Common myeloid progenitor, CD34-positive (primary cell): ENCODE measurements at regions not wholly inside any gene's neighbourhood (a gene's known extent, or its start where the extent isn't known, plus 50 kb on each side); places are given as distances from the start of the nearest gene placed in this dataset.
"Not testable (repeated sequence)": the region's sequence is repeated elsewhere in the genome, so short reads cannot be mapped to it uniquely, and the experiment has no call there.

ENCODE experiments used
- CTCF ChIA-PET: fragments of 350-600 bp; sonication (Branson Sonifier 250); formaldehyde crosslinking; loops from one replicate; lab custom pipeline; 2021; ENCODE audit warnings: antibody characterized with exemption; lab: Charles Lee
- POLR2A ChIA-PET: fragments of 350-600 bp; sonication (Branson Sonifier 250); formaldehyde crosslinking; loops from one replicate; lab custom pipeline; 2021; ENCODE audit warnings: antibody characterized with exemption; lab: Charles Lee
- DNase-seq, 3 donors: peaks; one replicate each; pipeline versions ENCODE4 v3.0.0 to v3.0.0-alpha.2; 2013
- H3K27ac ChIP-seq, 2 experiments: 1 replicate in 1 of 2; 2 replicates in 1 of 2; pipeline ENCODE4 v1.7.0; 2013; ENCODE audit warnings: inconsistent platforms in 2 of 2, low read length in 2 of 2, mild to moderate bottlenecking in 2 of 2, low read depth in 1 of 2, moderate library complexity in 1 of 2; ENCODE audit not compliant: severe bottlenecking in 2 of 2, insufficient read depth in 1 of 2, poor library complexity in 1 of 2
- H3K27me3 ChIP-seq, 5 experiments: replicated peaks in 2 of 5; 1 replicate in 3 of 5; 2 replicates in 2 of 5; pipeline versions ENCODE4 v1.6.1 to v1.7.0; 2013; ENCODE audit warnings: low read length in 4 of 5, mild to moderate bottlenecking in 2 of 5, moderate library complexity in 2 of 5, inconsistent platforms in 1 of 5; ENCODE audit not compliant: insufficient read depth in 5 of 5, control insufficient read depth in 4 of 5
- H3K36me3 ChIP-seq, 4 experiments: 1 replicate in 2 of 4; 2 replicates in 2 of 4; pipeline versions ENCODE4 v1.6.1 to v1.7.0; 2013; ENCODE audit warnings: low read length in 3 of 4, control low read depth in 1 of 4, mild to moderate bottlenecking in 1 of 4; ENCODE audit not compliant: control insufficient read depth in 4 of 4, insufficient read depth in 4 of 4
- H3K4me1 ChIP-seq, 4 experiments: 1 replicate in 3 of 4; 2 replicates in 1 of 4; pipeline versions ENCODE4 v1.6.1 to v1.7.1; 2013; ENCODE audit warnings: low read length in 3 of 4, mild to moderate bottlenecking in 3 of 4, control low read depth in 1 of 4, inconsistent platforms in 1 of 4, moderate library complexity in 1 of 4; ENCODE audit not compliant: control insufficient read depth in 4 of 4, insufficient read depth in 4 of 4; ENCODE audit errors: control extremely low read depth in 1 of 4
- H3K4me3 ChIP-seq, 7 experiments: 1 replicate in 4 of 7; 2 replicates in 3 of 7; pipeline versions ENCODE4 v1.5.1 to v1.7.0; 2013; ENCODE audit warnings: mild to moderate bottlenecking in 7 of 7, low read length in 6 of 7, moderate library complexity in 6 of 7, inconsistent platforms in 2 of 7, low read depth in 2 of 7, control low read depth in 1 of 7; ENCODE audit not compliant: insufficient read depth in 4 of 7, control insufficient read depth in 1 of 7; ENCODE audit errors: extremely low read depth in 1 of 7
- H3K9me3 ChIP-seq, 5 experiments: 1 replicate in 4 of 5; 2 replicates in 1 of 5; pipeline versions ENCODE4 v1.6.1 to v1.7.1; 2013; ENCODE audit warnings: low read length in 4 of 5, mild to moderate bottlenecking in 2 of 5, inconsistent platforms in 1 of 5, low read depth in 1 of 5, moderate library complexity in 1 of 5; ENCODE audit not compliant: control insufficient read depth in 4 of 5, insufficient read depth in 2 of 5; ENCODE audit errors: control extremely low read depth in 1 of 5
- WGBS: methylation state at CpG from one replicate; pipeline ENCODE4 v1.1.5; 2013; ENCODE audit not compliant: insufficient coverage; 5-methylcytosine and 5-hydroxymethylcytosine counted together

DNA sequence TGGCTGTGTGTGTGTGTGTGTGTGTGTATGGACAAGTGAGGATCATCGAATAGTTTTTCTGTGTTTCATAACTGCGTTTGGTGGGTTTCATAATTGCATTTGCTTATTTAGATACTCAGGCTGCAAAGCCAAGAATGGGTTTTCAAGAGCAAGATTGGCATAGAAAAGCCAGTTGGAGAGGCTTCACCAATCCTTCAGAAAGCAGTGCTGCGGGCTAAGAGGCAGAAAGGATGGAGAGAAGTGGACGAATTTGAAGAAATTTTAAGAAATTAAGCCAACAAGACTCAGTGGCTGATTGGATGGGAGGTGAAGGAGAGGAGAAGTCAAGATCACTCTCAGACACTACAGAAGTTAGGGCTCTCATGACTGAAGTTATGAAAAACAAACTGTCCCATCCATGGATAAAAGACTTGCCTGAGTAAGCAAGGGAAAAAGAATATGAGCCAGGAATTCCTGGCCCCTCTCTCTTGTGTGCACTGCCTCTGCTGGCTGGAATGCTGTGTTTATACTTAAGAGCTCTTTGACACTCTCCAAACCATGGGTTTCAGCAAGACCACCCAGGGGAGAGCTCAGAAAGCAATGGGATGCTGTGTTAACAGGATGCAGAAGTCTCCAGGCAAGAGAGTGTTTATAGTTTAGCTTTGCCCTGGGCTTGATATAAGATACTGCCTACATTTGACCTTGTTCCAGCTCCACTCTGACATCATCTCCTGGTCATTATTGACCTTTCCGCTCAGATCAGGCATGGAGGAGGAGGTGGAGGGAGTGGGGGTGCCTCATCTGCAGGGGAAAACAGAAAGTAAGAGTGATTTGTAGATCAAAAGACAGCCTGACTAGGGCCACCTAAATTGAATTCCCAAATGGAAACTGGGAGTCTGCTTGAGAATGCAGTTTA lies 232.0 kb upstream of the PLXNA2 start:
- Histone ChIP-seq H3K4me3 (no peak overlapping the region), H3K9me3 (no peaks in the 10 kb centered on the region), H3K36me3 (no peaks in the 10 kb centered on the region), H3K27ac (no peak overlapping the region), H3K27me3 (peaks cover 0 to 2% (median 0%) of the 10 kb centered on the region in 5 experiments), H3K4me1 (no peaks in the 10 kb centered on the region)
- POLR2A ChIA-PET, result no interaction called here
- CTCF ChIA-PET, result no interaction called here
- 89% methylated on average over 3 of the region's 5 CpGs for WGBS
- DNase-seq, result no peak

DNA sequence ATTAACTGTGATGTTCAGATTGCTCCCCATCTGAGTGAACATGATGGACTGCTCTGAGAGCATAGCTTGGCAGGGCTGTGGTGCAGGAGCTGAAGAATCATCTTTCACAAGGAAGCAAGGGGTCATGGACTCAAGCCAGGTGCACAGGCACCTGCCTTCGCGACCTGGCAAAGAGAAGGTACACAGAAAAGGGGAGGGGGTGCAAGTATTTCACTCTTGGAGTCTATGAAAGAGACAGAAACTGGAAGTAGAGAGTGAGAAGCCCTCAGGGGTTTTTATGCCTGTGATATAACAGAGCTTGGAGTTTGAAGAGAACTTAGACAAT lies 232.6 kb upstream of the PLXNA2 start:
- Histone ChIP-seq H3K36me3 (no peaks in the 10 kb centered on the region), H3K27ac (no peak overlapping the region), H3K9me3 (no peaks in the 10 kb centered on the region), H3K27me3 (peaks cover 0 to 2% (median 0%) of the 10 kb centered on the region in 5 experiments), H3K4me3 (no peak overlapping the region), H3K4me1 (no peaks in the 10 kb centered on the region)
- WGBS, result 93% methylated on average over 2 of the region's 2 CpGs
- ChIA-PET POLR2A (no interaction called here), CTCF (no interaction called here)
- no peak for DNase-seq

DNA sequence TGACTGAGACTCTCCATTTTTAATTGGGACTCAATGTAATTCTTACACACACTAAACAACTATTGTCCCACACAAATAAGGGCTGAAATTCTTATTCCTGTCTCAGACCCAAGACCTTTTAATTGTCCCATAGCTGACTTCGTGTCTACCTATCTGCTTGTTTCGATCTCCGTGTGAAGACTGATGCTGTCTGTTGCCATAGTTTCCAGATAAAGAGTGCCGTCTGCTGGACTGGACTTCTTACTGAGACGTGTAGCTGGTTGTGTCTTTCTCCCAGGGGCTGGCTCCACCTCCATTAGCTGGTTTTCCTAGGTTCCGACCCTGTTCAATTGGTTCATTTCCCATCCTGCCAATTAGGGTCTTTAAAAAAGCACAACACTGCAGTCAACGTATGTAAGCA lies 235.3 kb upstream of the PLXNA2 start:
- Histone ChIP-seq H3K27ac (no peak overlapping the region), H3K36me3 (no peaks in the 10 kb centered on the region), H3K4me1 (no peaks in the 10 kb centered on the region), H3K9me3 (no peaks in the 10 kb centered on the region), H3K27me3 (peaks cover 0 to 4% (median 0%) of the 10 kb centered on the region in 5 experiments), H3K4me3 (no peak overlapping the region)
- CTCF ChIA-PET, result interaction anchor here (0.8 kb wide), 1 partner anchor 17 kb away, joined by 3 read pairs; no protein-coding TSS in a partner anchor
- 96% methylated on average over 6 of the region's 7 CpGs for WGBS
- no peak for DNase-seq
- POLR2A ChIA-PET, result no interaction called here

DNA sequence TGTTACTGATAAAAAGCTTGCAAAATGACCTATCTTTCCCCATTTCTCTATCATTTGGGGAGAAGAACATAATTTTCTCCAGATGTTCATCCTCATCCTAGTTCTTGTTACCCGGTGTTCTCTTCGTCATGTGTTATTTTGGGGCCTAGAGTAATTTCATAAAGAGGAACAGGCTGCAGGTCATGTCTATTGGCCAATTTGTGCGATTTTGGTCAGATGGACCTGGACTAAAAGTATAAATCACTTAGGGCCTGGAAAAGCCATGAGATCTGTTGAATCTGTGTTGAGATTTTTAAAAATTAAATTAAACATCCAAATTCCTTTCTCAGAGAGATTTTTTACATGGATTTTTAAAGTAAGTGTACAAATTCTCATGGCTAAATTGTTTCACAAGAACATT lies 241.3 kb upstream of the PLXNA2 start:
- CTCF ChIA-PET, result no interaction called here
- POLR2A ChIA-PET, result no interaction called here
- no peaks in the 10 kb centered on the region for H3K36me3 ChIP-seq
- DNase-seq, result no peak
- no CpG with 5 or more reads among the region's 3 CpGs for WGBS
- no peak overlapping the region for H3K4me3 ChIP-seq
- no peaks in the 10 kb centered on the region for H3K9me3 ChIP-seq
- H3K27me3 ChIP-seq, result peaks cover 0 to 4% (median 0%) of the 10 kb centered on the region in 5 experiments
- no peaks in the 10 kb centered on the region for H3K4me1 ChIP-seq
- H3K27ac ChIP-seq, result no peak overlapping the region

DNA sequence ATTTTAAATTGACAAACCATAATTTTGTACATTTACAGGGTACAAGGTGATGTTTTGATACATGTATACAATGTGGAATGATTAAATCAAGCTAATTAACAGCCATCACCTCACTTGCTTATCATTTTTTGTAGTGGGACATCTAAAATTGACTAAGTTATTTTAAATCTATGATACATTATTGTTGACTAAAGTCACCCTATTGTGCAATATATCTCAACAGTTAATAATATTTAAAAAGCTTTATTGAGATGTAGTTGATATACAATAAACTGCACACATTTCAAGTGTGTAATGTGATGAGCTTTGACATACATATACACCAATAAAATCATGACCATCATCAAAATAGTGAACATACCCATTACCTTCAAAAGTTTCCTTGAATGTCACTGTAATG lies 242.5 kb upstream of the PLXNA2 start:
- POLR2A ChIA-PET, result interaction anchor here (0.6 kb wide), 1 partner anchor 53 kb away, joined by 3 read pairs; no protein-coding TSS in a partner anchor
- Histone ChIP-seq H3K9me3 (no peaks in the 10 kb centered on the region), H3K27ac (no peak overlapping the region), H3K27me3 (peaks cover 0 to 4% (median 0%) of the 10 kb centered on the region in 5 experiments), H3K4me1 (no peaks in the 10 kb centered on the region), H3K36me3 (no peaks in the 10 kb centered on the region), H3K4me3 (no peak overlapping the region)
- CTCF ChIA-PET, result no interaction called here
- DNase-seq, result no peak

DNA sequence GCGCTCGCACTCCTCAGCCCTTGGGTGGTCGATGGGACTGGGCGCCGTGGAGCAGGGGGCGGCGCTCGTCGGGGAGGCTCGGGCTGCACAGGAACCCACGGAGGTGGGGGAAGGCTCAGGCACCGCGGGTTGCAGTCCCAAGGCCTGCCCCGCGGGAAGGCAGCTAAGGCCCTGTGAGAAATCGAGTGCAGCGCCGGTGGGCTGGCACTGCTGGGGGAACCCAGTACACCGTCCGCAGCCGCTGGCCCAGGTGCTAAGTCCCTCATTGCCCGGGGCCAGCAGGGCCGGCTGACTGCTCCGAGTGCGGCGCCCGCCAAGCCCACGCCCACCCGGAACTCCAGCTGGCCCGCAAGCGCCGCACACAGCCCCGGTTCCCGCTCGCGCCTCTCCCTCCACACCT lies 244.2 kb upstream of the PLXNA2 start:
- H3K27me3 ChIP-seq, CTCF ChIA-PET, H3K36me3 ChIP-seq, H3K4me1 ChIP-seq, H3K9me3 ChIP-seq, H3K4me3 ChIP-seq, DNase-seq, POLR2A ChIA-PET, H3K27ac ChIP-seq: not testable (repeated sequence)
- WGBS, result 97% methylated on average over 13 of the region's 36 CpGs

DNA sequence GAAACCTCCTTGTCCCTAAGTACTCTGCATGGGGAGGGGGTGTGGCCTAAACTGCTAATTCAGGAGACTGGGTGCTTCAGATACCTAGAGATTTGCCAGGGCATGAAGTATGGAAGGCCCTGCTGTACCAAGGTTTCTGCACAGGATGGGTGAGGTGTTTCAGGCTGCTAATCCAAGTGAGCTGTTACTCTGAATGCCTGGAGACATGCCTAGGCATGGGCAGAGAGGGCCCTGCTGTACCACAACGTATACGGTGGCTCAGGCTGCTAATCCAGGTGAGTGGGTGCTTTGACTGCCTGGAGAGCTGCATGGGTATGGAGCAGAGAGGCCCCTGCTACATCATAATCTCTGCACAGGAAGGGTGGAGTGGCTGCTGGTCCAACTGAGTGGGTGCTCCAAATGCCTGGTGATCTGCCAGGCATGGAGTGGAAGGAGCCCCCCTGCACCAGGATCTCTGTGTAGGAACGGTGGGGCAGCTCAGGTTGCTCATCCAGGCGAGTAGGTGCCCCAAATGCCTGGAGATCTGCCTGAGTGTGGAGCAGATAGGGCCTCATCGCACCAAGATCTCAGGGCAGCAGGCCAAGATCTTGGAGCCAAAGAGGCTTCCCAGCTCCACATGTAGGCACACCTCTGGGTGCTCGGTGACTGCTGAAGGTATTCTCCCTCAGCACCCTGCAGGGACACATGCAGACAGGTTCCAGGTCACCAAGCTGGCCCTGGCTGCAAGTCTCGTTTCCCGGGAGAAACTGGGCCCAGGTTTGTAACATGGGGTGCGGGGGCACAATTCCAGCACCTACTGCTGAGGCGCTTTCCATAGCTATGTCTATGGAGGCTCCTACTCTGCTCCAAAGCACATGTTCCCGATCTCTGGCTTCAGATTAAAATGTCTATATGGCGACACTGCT lies 252.5 kb upstream of the PLXNA2 start:
- Histone ChIP-seq H3K27ac (no peak overlapping the region), H3K4me3 (no peak overlapping the region), H3K9me3 (peaks cover 0 to 3% (median 1%) of the 10 kb centered on the region in 5 experiments), H3K4me1 (no peaks in the 10 kb centered on the region), H3K27me3 (peaks cover 0 to 5% (median 0%) of the 10 kb centered on the region in 5 experiments), H3K36me3 (no peaks in the 10 kb centered on the region)
- ChIA-PET POLR2A (no interaction called here), CTCF (interaction anchor here (1.2 kb wide), 1 partner anchor 17 kb away, joined by 3 read pairs; no protein-coding TSS in a partner anchor)
- DNase-seq, result no peak
- 93% methylated on average over 12 of the region's 12 CpGs for WGBS
